WTC11 (cell line): ENCODE measurements at regions not wholly inside any gene's neighbourhood (a gene's known extent, or its start where the extent isn't known, plus 50 kb on each side); places are given as distances from the start of the nearest gene placed in this dataset.

Experiments
- ATAC-seq: fragments of 200-7000 bp; cut with Tn5 transposase; 2 replicates; pipeline ENCODE4 v1.10.0; 2021; ENCODE audit warnings: mild to moderate bottlenecking, moderate library complexity
- CTCF ChIA-PET: fragments of 300-600 bp; sonication (Branson Sonifier 250); formaldehyde crosslinking; loops from one replicate; lab custom pipeline; 2021; ENCODE audit warnings: antibody characterized with exemption; lab: Charles Lee
- POLR2A ChIA-PET: fragments of 350-600 bp; sonication (Branson Sonifier 250); formaldehyde crosslinking; loops from one replicate; lab custom pipeline; 2021; ENCODE audit warnings: antibody characterized with exemption; lab: Charles Lee
- DNase-seq: peaks from one replicate; pipeline ENCODE4 v3.0.0; 2021; ENCODE audit warnings: low spot score
- H3K27ac Mint-ChIP-seq: 2 replicates; pipeline ENCODE4 v1.8.0; 2021; ENCODE audit warnings: mixed read lengths
- H3K27me3 Mint-ChIP-seq: 2 replicates; pipeline ENCODE4 v1.8.0; 2021; ENCODE audit warnings: low read depth, mild to moderate bottlenecking, moderate library complexity, mixed read lengths
- H3K36me3 Mint-ChIP-seq: 2 replicates; pipeline ENCODE4 v1.8.0; 2021; ENCODE audit warnings: mixed read lengths
- H3K4me1 Mint-ChIP-seq: 2 replicates; pipeline ENCODE4 v1.8.0; 2022; ENCODE audit warnings: mixed read lengths
- H3K4me3 Mint-ChIP-seq: 2 replicates; pipeline ENCODE4 v1.8.0; 2021; ENCODE audit warnings: mild to moderate bottlenecking, moderate library complexity, mixed read lengths
- H3K9me3 Mint-ChIP-seq: 2 replicates; pipeline ENCODE4 v1.8.0; 2021; ENCODE audit warnings: mixed read lengths
- ARID4B ChIP-seq: sonication (generic); formaldehyde crosslinking; IDR thresholded peaks from 2 replicates; pipeline ENCODE4 v1.8.0; 2023; ENCODE audit warnings: missing genetic modification reagents, mild to moderate bottlenecking, borderline replicate concordance
- EMX1 ChIP-seq: fragments of 250-450 bp; sonication (Bioruptor Pico); IDR thresholded peaks from 2 replicates; pipeline ENCODE4 v1.8.0; 2021; ENCODE audit warnings: mild to moderate bottlenecking
- ETV6 ChIP-seq: sonication (generic); formaldehyde crosslinking; IDR thresholded peaks from 2 replicates; pipeline ENCODE4 v1.8.1; 2022; ENCODE audit warnings: mild to moderate bottlenecking, missing genetic modification reagents
- GABPB1 ChIP-seq: sonication (generic); formaldehyde crosslinking; IDR thresholded peaks from 2 replicates; pipeline ENCODE4 v1.8.1; 2023; ENCODE audit warnings: mild to moderate bottlenecking, missing genetic modification reagents
- JUN ChIP-seq: sonication (generic); formaldehyde crosslinking; IDR thresholded peaks from 2 replicates; pipeline ENCODE4 v1.8.0; 2023; ENCODE audit warnings: mild to moderate bottlenecking, missing genetic modification reagents
- MXD4 ChIP-seq: fragments of 250-450 bp; sonication (Bioruptor Pico); IDR thresholded peaks from 2 replicates; pipeline ENCODE4 v1.8.0; 2021; ENCODE audit warnings: mild to moderate bottlenecking, moderate library complexity, borderline replicate concordance
- MYBL2 ChIP-seq: sonication (generic); formaldehyde crosslinking; IDR thresholded peaks from 2 replicates; pipeline ENCODE4 v1.8.1; 2023; ENCODE audit warnings: mild to moderate bottlenecking, moderate library complexity, missing genetic modification reagents
- NFE2L1 ChIP-seq: sonication (generic); formaldehyde crosslinking; IDR thresholded peaks from 2 replicates; pipeline ENCODE4 v1.8.1; 2023; ENCODE audit warnings: missing genetic modification reagents
- RORB ChIP-seq: fragments of 250-450 bp; sonication (Bioruptor Pico); IDR thresholded peaks from 2 replicates; pipeline ENCODE4 v1.9.0; 2021; ENCODE audit warnings: mild to moderate bottlenecking
- SMAD4 ChIP-seq: sonication (generic); formaldehyde crosslinking; IDR thresholded peaks from 2 replicates; pipeline ENCODE4 v1.8.0; 2022; ENCODE audit warnings: mild to moderate bottlenecking, missing genetic modification reagents
- SOX15 ChIP-seq: fragments of 250-450 bp; sonication (Bioruptor Pico); IDR thresholded peaks from 2 replicates; pipeline ENCODE4 v1.9.0; 2021; ENCODE audit warnings: mild to moderate bottlenecking
- ZMAT4 ChIP-seq: fragments of 250-450 bp; sonication (Bioruptor Pico); IDR thresholded peaks from 2 replicates; pipeline ENCODE4 v1.9.0; 2021; ENCODE audit warnings: mild to moderate bottlenecking
- ZNF121 ChIP-seq: sonication (generic); formaldehyde crosslinking; IDR thresholded peaks from 2 replicates; pipeline ENCODE4 v1.8.0; 2023; ENCODE audit warnings: missing genetic modification reagents
- ZNF281 ChIP-seq: sonication (generic); formaldehyde crosslinking; IDR thresholded peaks from 2 replicates; pipeline ENCODE4 v1.8.0; 2023; ENCODE audit warnings: mild to moderate bottlenecking, missing genetic modification reagents
- ZNF317 ChIP-seq: sonication (generic); formaldehyde crosslinking; IDR thresholded peaks from 2 replicates; pipeline ENCODE4 v1.8.1; 2023; ENCODE audit warnings: low read depth, mild to moderate bottlenecking, moderate library complexity, missing genetic modification reagents, borderline replicate concordance
- ZNF416 ChIP-seq: fragments of 250-450 bp; sonication (Bioruptor Pico); IDR thresholded peaks from 2 replicates; pipeline ENCODE4 v1.9.0; 2021; ENCODE audit warnings: mild to moderate bottlenecking, inconsistent platforms
- ZNF423 ChIP-seq: fragments of 250-450 bp; sonication (Bioruptor Pico); IDR thresholded peaks from 2 replicates; pipeline ENCODE4 v2.1.2; 2022; ENCODE audit warnings: mild to moderate bottlenecking, moderate library complexity
- TF ChIP-seq, protein P1 (sequence below): sonication (generic); formaldehyde crosslinking; IDR thresholded peaks from 2 replicates; pipeline ENCODE4 v1.8.1; 2023; ENCODE audit warnings: mild to moderate bottlenecking, missing genetic modification reagents, moderate library complexity
- TF ChIP-seq, protein P2 (sequence below): sonication (generic); formaldehyde crosslinking; IDR thresholded peaks from 2 replicates; pipeline ENCODE4 v1.8.0; 2022; ENCODE audit warnings: mild to moderate bottlenecking, missing genetic modification reagents
- TF ChIP-seq, protein P3 (sequence below): fragments of 200-600 bp; IDR thresholded peaks from 2 replicates; pipeline ENCODE4 v1.8.0; 2022; ENCODE audit warnings: antibody characterized with exemption

GRCh38 chr16:5383737-5384136, 286.1 kb upstream of the EEF2KMT start (continued):
- TF ChIP-seq, protein P1, sequence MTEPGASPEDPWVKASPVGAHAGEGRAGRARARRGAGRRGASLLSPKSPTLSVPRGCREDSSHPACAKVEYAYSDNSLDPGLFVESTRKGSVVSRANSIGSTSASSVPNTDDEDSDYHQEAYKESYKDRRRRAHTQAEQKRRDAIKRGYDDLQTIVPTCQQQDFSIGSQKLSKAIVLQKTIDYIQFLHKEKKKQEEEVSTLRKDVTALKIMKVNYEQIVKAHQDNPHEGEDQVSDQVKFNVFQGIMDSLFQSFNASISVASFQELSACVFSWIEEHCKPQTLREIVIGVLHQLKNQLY: no peak
- no peak for TF ChIP-seq ZNF423 (CRISPR knock-in tag)
- TF ChIP-seq, all 79 proteins: peak for 0

DNA sequence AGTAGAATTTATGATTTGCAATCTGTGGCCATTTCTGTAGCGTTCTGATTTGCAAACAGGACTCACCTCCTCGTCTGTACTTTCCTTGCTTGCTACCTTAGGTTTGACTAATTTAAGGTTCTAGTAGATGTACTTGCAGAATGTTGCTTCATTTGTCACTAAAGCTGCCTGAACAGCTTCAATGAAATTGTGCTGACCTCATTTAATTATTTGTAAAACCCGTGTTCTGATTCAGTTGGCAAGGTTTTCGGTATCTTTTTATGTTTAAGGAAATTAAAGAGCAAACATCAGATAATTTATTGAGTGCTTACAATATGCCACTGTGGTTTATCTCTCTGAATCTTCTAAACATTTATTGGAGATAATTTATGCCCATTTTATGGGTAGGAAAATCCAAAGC, 284.9 kb upstream of the EEF2KMT start:
- POLR2A ChIA-PET: no interaction called here
- peaks cover under 1% of the 10 kb centered on the region; the same call in 1 of the 2 replicates for H3K36me3 Mint-ChIP-seq
- DNase-seq (no peak), ATAC-seq (no peak)
- no peaks in the 10 kb centered on the region; the same call in 1 of the 2 replicates for H3K27me3 Mint-ChIP-seq
- no peak overlapping the region for H3K27ac Mint-ChIP-seq
- H3K4me3 Mint-ChIP-seq: no peak overlapping the region
- CTCF ChIA-PET: no interaction called here
- peaks cover 11% of the 10 kb centered on the region for H3K4me1 Mint-ChIP-seq
- H3K9me3 Mint-ChIP-seq: peaks cover 19% of the 10 kb centered on the region
- TF ChIP-seq ZMAT4: no peak
- TF ChIP-seq RORB (CRISPR knock-in tag): no peak
- no peak for TF ChIP-seq ZNF416 (CRISPR knock-in tag)
- TF ChIP-seq GABPB1 (CRISPR knock-in tag): no peak
- no peak for TF ChIP-seq ZNF121
- TF ChIP-seq NFE2L1 (CRISPR knock-in tag): no peak
- no peak for TF ChIP-seq MXD4
- no peak for TF ChIP-seq EMX1
- TF ChIP-seq, protein P2, sequence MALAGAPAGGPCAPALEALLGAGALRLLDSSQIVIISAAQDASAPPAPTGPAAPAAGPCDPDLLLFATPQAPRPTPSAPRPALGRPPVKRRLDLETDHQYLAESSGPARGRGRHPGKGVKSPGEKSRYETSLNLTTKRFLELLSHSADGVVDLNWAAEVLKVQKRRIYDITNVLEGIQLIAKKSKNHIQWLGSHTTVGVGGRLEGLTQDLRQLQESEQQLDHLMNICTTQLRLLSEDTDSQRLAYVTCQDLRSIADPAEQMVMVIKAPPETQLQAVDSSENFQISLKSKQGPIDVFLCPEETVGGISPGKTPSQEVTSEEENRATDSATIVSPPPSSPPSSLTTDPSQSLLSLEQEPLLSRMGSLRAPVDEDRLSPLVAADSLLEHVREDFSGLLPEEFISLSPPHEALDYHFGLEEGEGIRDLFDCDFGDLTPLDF: no peak
- TF ChIP-seq ZNF317 (CRISPR knock-in tag): no peak
- no peak for TF ChIP-seq JUN
- no peak for TF ChIP-seq SMAD4
- no peak for TF ChIP-seq ARID4B (CRISPR knock-in tag)
- TF ChIP-seq, protein P3, sequence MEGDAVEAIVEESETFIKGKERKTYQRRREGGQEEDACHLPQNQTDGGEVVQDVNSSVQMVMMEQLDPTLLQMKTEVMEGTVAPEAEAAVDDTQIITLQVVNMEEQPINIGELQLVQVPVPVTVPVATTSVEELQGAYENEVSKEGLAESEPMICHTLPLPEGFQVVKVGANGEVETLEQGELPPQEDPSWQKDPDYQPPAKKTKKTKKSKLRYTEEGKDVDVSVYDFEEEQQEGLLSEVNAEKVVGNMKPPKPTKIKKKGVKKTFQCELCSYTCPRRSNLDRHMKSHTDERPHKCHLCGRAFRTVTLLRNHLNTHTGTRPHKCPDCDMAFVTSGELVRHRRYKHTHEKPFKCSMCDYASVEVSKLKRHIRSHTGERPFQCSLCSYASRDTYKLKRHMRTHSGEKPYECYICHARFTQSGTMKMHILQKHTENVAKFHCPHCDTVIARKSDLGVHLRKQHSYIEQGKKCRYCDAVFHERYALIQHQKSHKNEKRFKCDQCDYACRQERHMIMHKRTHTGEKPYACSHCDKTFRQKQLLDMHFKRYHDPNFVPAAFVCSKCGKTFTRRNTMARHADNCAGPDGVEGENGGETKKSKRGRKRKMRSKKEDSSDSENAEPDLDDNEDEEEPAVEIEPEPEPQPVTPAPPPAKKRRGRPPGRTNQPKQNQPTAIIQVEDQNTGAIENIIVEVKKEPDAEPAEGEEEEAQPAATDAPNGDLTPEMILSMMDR: no peak

GRCh38 chr16:5381481-5381880, 283.9 kb upstream of the EEF2KMT start:
- ChIA-PET POLR2A (no interaction called here), CTCF (no interaction called here)
- peaks cover 12% of the 10 kb centered on the region for H3K4me1 Mint-ChIP-seq
- ATAC-seq (no peak), DNase-seq (no peak)
- H3K4me3 Mint-ChIP-seq: no peak overlapping the region
- H3K36me3 Mint-ChIP-seq: no peaks in the 10 kb centered on the region
- no peak overlapping the region for H3K27ac Mint-ChIP-seq
- H3K9me3 Mint-ChIP-seq: peaks cover 15% of the 10 kb centered on the region
- H3K27me3 Mint-ChIP-seq: no peaks in the 10 kb centered on the region; the same call in 1 of the 2 replicates
- TF ChIP-seq ZNF281 (no peak), SMAD4 (no peak), SOX15 (CRISPR knock-in tag) (no peak), ETV6 (CRISPR knock-in tag) (no peak), MYBL2 (no peak), ZMAT4 (no peak)
